PFSK-1 (cell line): ENCODE measurements at regions not wholly inside any gene's neighbourhood (a gene's known extent, or its start where the extent isn't known, plus 50 kb on each side); places are given as distances from the start of the nearest gene placed in this dataset.

Experiments used
- POLR2AphosphoS5 ChIP-seq: IDR thresholded peaks from 2 replicates; pipeline ENCODE4 v1.6.1; 2012; ENCODE audit warnings: low read depth, mild to moderate bottlenecking, control low read depth, low read length, moderate library complexity
- SIN3A ChIP-seq: IDR thresholded peaks from 2 replicates; pipeline ENCODE4 v1.6.1; 2012; ENCODE audit warnings: mild to moderate bottlenecking, low read length, moderate library complexity, borderline replicate concordance; ENCODE audit not compliant: insufficient read depth
- TAF1 ChIP-seq: IDR thresholded peaks from 2 replicates; pipeline ENCODE4 v1.6.1; 2012; ENCODE audit warnings: low read length, control low read depth, borderline replicate concordance; ENCODE audit not compliant: insufficient read depth

DNA sequence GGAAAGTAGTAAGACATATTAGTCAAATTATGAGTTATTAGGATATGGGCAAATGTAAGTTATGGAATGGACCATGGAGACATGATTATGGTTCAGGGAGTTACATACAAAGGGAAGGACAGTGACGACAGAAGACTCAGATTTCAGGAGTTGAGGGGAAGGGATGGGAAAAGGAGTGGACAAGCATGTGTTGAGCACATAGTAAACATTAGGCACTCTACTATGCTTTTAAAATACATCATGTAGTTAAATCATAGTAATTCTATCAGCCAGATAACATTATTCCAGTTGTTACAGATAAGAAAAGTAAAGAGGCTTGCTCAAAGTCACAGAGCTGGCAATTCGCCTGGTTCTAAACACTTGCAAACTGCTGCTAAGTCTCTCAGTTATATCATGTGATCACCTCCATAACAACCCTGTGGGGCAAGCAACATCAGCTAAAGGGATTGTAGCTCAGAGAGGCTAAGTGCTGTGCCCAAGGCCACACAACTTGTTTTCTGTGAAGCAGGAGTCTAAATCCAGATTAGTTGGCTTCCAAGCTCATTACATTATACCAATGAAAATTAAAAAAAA, 115.2 kb upstream of the MDFIC start:
- TF ChIP-seq POLR2AphosphoS5 (no peak), TAF1 (no peak), SIN3A (no peak)
